ENCODE measurements at regions not wholly inside any gene's neighbourhood (a gene's known extent, or its start where the extent isn't known, plus 50 kb on each side); places are given as distances from the start of the nearest gene placed in this dataset.

GRCh38 chr18:61736133-61736532 lies 156.7 kb downstream of the RNF152 start:
- H3K27ac Mint-ChIP-seq (ENCODE audit: unreplicated experiment), result no peak overlapping the region
- H3K4me1 Mint-ChIP-seq (ENCODE audit: low read depth, unreplicated experiment), result no peaks in the 10 kb centered on the region

GRCh38 chr18:61735564-61736102 lies 157.2 kb downstream of the RNF152 start:
- H3K4me1 Mint-ChIP-seq (ENCODE audit: low read depth, unreplicated experiment), result no peaks in the 10 kb centered on the region
- no peaks in the 10 kb centered on the region for H3K9me3 ChIP-seq (ENCODE audit: insufficient read depth, low read depth, low read length)
- no peak overlapping the region for H2AFZ ChIP-seq (ENCODE audit: low read depth, low read length)
- no peaks in the 10 kb centered on the region for H3K27me3 ChIP-seq (ENCODE audit: insufficient read depth, low read length)
- H3K79me2 ChIP-seq (ENCODE audit: insufficient read depth, low read length), result no peaks in the 10 kb centered on the region
- no peaks in the 10 kb centered on the region for H4K20me1 ChIP-seq (ENCODE audit: insufficient read depth, low read length)
- H3K4me1 ChIP-seq (ENCODE audit: insufficient read depth, low read length), result peaks cover 4% of the 10 kb centered on the region
- H3K9me3 Mint-ChIP-seq (ENCODE audit: unreplicated experiment), result peaks cover 2% of the 10 kb centered on the region
- H3K4me3 ChIP-seq (ENCODE audit: insufficient read depth, low read depth, low read length), result no peak overlapping the region
- no peak overlapping the region for H3K27ac ChIP-seq (ENCODE audit: low read depth, low read length)
- no peaks in the 10 kb centered on the region for H3K36me3 ChIP-seq (ENCODE audit: insufficient read depth, low read length)
- H3K36me3 Mint-ChIP-seq (ENCODE audit: low read depth, unreplicated experiment), result no peaks in the 10 kb centered on the region
- H3K27me3 Mint-ChIP-seq (ENCODE audit: low read depth, unreplicated experiment), result peaks cover 6% of the 10 kb centered on the region
- no peak overlapping the region for H3K4me2 ChIP-seq (ENCODE audit: low read length)
- no peak for DNase-seq (ENCODE audit: low read depth)
- no peak overlapping the region for H3K9ac ChIP-seq (ENCODE audit: low read length)
- no peak overlapping the region for H3K27ac Mint-ChIP-seq (ENCODE audit: unreplicated experiment)
- peak; percentile 34 for FAIRE-seq
- TF ChIP-seq EZH2 (IDR thresholded peaks at IDR 0.05; ENCODE audit: insufficient read depth, low read length), result no peak
- TF ChIP-seq, protein P1, sequence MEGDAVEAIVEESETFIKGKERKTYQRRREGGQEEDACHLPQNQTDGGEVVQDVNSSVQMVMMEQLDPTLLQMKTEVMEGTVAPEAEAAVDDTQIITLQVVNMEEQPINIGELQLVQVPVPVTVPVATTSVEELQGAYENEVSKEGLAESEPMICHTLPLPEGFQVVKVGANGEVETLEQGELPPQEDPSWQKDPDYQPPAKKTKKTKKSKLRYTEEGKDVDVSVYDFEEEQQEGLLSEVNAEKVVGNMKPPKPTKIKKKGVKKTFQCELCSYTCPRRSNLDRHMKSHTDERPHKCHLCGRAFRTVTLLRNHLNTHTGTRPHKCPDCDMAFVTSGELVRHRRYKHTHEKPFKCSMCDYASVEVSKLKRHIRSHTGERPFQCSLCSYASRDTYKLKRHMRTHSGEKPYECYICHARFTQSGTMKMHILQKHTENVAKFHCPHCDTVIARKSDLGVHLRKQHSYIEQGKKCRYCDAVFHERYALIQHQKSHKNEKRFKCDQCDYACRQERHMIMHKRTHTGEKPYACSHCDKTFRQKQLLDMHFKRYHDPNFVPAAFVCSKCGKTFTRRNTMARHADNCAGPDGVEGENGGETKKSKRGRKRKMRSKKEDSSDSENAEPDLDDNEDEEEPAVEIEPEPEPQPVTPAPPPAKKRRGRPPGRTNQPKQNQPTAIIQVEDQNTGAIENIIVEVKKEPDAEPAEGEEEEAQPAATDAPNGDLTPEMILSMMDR (IDR thresholded peaks at IDR 0.05; ENCODE audit: insufficient read depth, low read depth, low read length), result no peak
- no peak overlapping the region for H3K4me3 Mint-ChIP-seq (ENCODE audit: unreplicated experiment)

More at GRCh38 chr18:61736133-61736532, 156.7 kb downstream of the RNF152 start:
- DNase-seq (ENCODE audit: low read depth) (no peak), FAIRE-seq (no peak)
- no peak overlapping the region for H3K4me3 ChIP-seq (ENCODE audit: insufficient read depth, low read depth, low read length)
- H2AFZ ChIP-seq (ENCODE audit: low read depth, low read length), result no peak overlapping the region
- H3K9ac ChIP-seq (ENCODE audit: low read length), result no peak overlapping the region
- H4K20me1 ChIP-seq (ENCODE audit: insufficient read depth, low read length), result no peaks in the 10 kb centered on the region
- peaks cover 4% of the 10 kb centered on the region for H3K4me1 ChIP-seq (ENCODE audit: insufficient read depth, low read length)
- TF ChIP-seq EZH2 (IDR thresholded peaks at IDR 0.05; ENCODE audit: insufficient read depth, low read length), result no peak
- TF ChIP-seq, protein P1 (IDR thresholded peaks at IDR 0.05; ENCODE audit: insufficient read depth, low read depth, low read length), result no peak
- no peak overlapping the region for H3K27ac ChIP-seq (ENCODE audit: low read depth, low read length)
- no peaks in the 10 kb centered on the region for H3K9me3 ChIP-seq (ENCODE audit: insufficient read depth, low read depth, low read length)
- no peaks in the 10 kb centered on the region for H3K79me2 ChIP-seq (ENCODE audit: insufficient read depth, low read length)
- Mint-ChIP-seq H3K36me3 (ENCODE audit: low read depth, unreplicated experiment) (no peaks in the 10 kb centered on the region), H3K27me3 (ENCODE audit: low read depth, unreplicated experiment) (peaks cover 6% of the 10 kb centered on the region), H3K9me3 (ENCODE audit: unreplicated experiment) (peaks cover 2% of the 10 kb centered on the region), H3K4me3 (ENCODE audit: unreplicated experiment) (no peak overlapping the region)
- no peaks in the 10 kb centered on the region for H3K36me3 ChIP-seq (ENCODE audit: insufficient read depth, low read length)
- no peaks in the 10 kb centered on the region for H3K27me3 ChIP-seq (ENCODE audit: insufficient read depth, low read length)
- no peak overlapping the region for H3K4me2 ChIP-seq (ENCODE audit: low read length)

DNA sequence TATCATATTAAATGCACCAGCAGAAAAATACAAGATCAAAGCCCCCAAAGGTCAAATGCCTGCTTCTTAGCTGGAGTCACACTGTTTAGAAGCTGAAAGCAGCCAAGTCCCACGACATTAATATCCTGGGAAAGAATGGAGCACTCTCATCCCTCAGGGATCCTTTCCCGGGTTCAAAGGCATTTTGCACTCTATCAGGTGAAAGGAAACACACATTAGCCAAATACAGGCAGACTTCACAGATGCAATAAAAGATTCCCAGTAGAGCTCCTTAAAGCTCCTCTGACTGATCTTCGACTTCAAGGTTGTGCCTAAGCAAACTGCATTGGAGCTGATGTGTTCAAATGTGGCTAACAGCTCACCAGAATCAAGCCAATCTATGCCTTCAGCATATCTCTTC lies 158.4 kb downstream of the RNF152 start:
- Histone ChIP-seq H3K79me2 (ENCODE audit: insufficient read depth, low read length) (no peaks in the 10 kb centered on the region), H3K4me1 (ENCODE audit: insufficient read depth, low read length) (peaks cover 4% of the 10 kb centered on the region), H3K9ac (ENCODE audit: low read length) (no peak overlapping the region), H3K27ac (ENCODE audit: low read depth, low read length) (no peak overlapping the region), H3K27me3 (ENCODE audit: insufficient read depth, low read length) (no peaks in the 10 kb centered on the region), H4K20me1 (ENCODE audit: insufficient read depth, low read length) (no peaks in the 10 kb centered on the region), H3K4me2 (ENCODE audit: low read length) (peak overlapping the region; percentile 65), H3K4me3 (ENCODE audit: insufficient read depth, low read depth, low read length) (no peak overlapping the region), H2AFZ (ENCODE audit: low read depth, low read length) (no peak overlapping the region), H3K9me3 (ENCODE audit: insufficient read depth, low read depth, low read length) (no peaks in the 10 kb centered on the region), H3K36me3 (ENCODE audit: insufficient read depth, low read length) (no peaks in the 10 kb centered on the region)
- H3K4me1 Mint-ChIP-seq (ENCODE audit: low read depth, unreplicated experiment), result no peaks in the 10 kb centered on the region
- DNase-seq (ENCODE audit: low read depth) (no peak), FAIRE-seq (no peak)
- peaks cover 6% of the 10 kb centered on the region for H3K27me3 Mint-ChIP-seq (ENCODE audit: low read depth, unreplicated experiment)
- no peaks in the 10 kb centered on the region for H3K36me3 Mint-ChIP-seq (ENCODE audit: low read depth, unreplicated experiment)
- H3K4me3 Mint-ChIP-seq (ENCODE audit: unreplicated experiment), result no peak overlapping the region
- H3K27ac Mint-ChIP-seq (ENCODE audit: unreplicated experiment), result no peak overlapping the region
- peaks cover 2% of the 10 kb centered on the region for H3K9me3 Mint-ChIP-seq (ENCODE audit: unreplicated experiment)
- TF ChIP-seq, protein P1 (IDR thresholded peaks at IDR 0.05; ENCODE audit: insufficient read depth, low read depth, low read length), result no peak
- TF ChIP-seq EZH2 (IDR thresholded peaks at IDR 0.05; ENCODE audit: insufficient read depth, low read length), result no peak
